ENCODE measurements at regions not wholly inside any gene's neighbourhood (a gene's known extent, or its start where the extent isn't known, plus 50 kb on each side); places are given as distances from the start of the nearest gene placed in this dataset.

GRCh38 chr5:5605170-5605764 lies 182.8 kb downstream of the ICE1 start:
- H3K4me3 ChIP-seq (ENCODE audit: control insufficient read depth, low read depth, low read length), result no peak overlapping the region
- DNase-seq (ENCODE audit: low read depth), result no peak
- TF ChIP-seq CTCF (IDR thresholded peaks at IDR 0.05; ENCODE audit: control insufficient read depth, insufficient read depth, low read depth, low read length, missing control alignments), result no peak

GRCh38 chr5:5602554-5602953 lies 180.1 kb downstream of the ICE1 start:
- H3K4me3 ChIP-seq (ENCODE audit: control insufficient read depth, low read depth, low read length), result no peak overlapping the region
- no peak for TF ChIP-seq CTCF (IDR thresholded peaks at IDR 0.05; ENCODE audit: control insufficient read depth, insufficient read depth, low read depth, low read length, missing control alignments)
- no peak for DNase-seq (ENCODE audit: low read depth)

GRCh38 chr5:5598547-5599113 lies 176.2 kb downstream of the ICE1 start:
- no peak overlapping the region for H3K4me3 ChIP-seq (ENCODE audit: control insufficient read depth, low read depth, low read length)
- TF ChIP-seq CTCF (IDR thresholded peaks at IDR 0.05; ENCODE audit: control insufficient read depth, insufficient read depth, low read depth, low read length, missing control alignments), result no peak
- no peak for DNase-seq (ENCODE audit: low read depth)

DNA sequence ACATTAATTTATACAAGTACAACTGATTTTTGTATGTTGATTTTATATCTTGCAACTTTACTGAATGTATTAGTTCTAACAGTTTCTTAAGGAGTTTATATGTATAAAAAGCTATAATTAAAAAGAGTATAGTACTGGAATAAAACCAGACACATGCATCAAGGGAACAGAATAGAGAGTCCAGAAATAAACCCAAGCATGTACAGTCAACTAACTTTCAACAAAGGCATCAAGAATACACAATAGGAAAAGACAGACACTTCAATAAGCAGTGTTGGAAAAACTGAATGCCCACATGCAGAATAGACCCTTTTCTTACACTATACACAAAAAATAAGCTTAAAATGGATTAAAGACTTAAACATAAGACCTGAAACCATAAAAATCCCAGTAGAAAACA lies 170.9 kb downstream of the ICE1 start:
- no peak for DNase-seq (ENCODE audit: low read depth)
- H3K4me3 ChIP-seq (ENCODE audit: control insufficient read depth, low read depth, low read length), result no peak overlapping the region
- no peak for TF ChIP-seq CTCF (IDR thresholded peaks at IDR 0.05; ENCODE audit: control insufficient read depth, insufficient read depth, low read depth, low read length, missing control alignments)

DNA sequence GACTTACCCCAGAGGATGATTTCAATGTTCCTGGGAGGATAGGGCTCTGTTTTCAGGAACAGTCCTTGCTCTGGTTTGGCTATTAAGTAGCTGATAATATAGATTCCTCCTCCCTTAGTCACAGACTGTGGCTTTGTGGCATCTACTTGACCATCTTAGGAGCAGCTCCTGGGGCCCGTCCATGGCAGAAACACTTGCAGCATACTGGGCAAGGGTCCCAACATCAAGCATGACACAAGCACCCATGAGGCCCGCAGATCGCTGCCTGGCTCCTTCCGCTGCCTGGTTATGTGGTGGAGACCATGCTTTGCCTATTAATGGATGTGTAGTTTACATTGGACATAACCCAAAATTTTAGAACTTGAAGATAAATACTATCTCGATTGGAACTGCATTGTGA lies 170.1 kb downstream of the ICE1 start:
- no peak overlapping the region for H3K4me3 ChIP-seq (ENCODE audit: control insufficient read depth, low read depth, low read length)
- no peak for TF ChIP-seq CTCF (IDR thresholded peaks at IDR 0.05; ENCODE audit: control insufficient read depth, insufficient read depth, low read depth, low read length, missing control alignments)
- no peak for DNase-seq (ENCODE audit: low read depth)

DNA sequence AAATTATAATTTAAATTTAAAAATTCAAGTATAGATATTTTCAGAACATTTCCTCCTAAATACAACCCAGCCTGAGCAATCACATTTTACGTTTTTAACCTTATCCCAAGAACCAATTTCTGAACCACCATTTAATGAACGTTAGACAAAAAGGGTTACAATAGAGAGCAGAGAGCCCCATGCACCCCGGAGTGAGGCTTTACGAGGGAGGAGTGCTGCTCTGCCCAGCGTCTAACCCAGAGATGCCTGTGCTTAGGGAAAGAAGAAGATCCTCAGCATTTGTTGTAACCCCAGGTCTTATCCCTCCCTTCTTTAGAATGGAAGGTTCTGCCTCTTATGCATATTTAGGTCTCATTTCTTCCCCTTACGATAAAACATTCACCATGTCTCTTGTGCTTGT lies 169.1 kb downstream of the ICE1 start:
- H3K4me3 ChIP-seq (ENCODE audit: control insufficient read depth, low read depth, low read length), result no peak overlapping the region
- no peak for DNase-seq (ENCODE audit: low read depth)
- TF ChIP-seq CTCF (IDR thresholded peaks at IDR 0.05; ENCODE audit: control insufficient read depth, insufficient read depth, low read depth, low read length, missing control alignments), result no peak

All from AG09309 (cell line).